ENCODE measurements at regions not wholly inside any gene's neighbourhood (a gene's known extent, or its start where the extent isn't known, plus 50 kb on each side); places are given as distances from the start of the nearest gene placed in this dataset.

DNA sequence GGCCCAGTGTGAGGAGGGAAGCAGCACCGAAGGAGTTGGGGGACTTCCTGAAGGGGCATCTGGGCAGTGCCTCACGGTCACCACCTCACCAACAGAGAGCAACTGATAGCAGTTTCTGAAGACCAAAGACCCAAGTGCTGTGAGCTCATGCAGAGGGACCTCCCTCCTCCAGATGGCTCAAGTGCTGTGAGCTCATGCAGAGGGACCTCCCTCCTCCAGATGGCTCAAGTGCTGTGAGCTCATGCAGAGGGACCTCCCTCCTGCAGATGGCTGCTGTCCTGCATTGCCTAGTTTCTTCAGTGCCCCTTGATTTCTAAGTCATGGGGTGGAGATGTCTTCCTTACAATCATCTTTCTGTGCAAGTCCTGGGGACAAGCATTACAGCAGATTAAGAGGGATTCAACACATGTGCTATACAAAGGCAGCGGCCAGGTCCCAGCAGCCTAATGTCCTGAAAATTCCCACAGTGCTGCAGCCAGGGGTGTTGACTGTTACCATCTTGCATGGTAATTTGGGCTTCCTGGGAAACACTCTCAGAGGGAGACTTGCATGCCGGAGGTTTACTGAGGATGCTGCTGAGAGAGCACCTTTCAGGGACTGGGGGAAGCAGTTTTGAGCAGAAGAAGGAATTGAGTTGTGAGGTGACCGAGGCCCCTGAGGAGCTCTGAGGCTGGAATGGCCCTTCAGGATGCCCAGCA is 409.3 kb downstream of the GALR1 start:
- no peak for DNase-seq (ENCODE audit: low read depth)

DNA sequence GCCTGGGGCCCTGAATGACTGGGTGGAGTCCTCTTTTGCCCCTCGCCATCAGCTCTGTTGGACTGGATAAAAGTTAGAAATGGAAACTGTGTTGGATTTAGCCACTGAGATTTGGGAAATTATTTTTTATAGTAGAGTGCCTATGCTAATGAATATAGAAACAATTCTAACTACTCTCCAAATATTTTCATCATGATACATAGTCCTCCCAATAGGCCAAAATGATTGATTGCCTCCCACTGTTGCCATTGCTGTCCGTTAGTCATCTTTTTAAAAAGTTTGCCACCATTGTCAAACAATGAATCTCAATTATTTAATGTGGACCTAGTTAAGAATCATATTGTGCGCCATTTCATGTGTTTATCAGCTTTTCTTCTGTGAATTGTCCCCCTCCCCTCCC is 417.0 kb downstream of the GALR1 start:
- DNase-seq (ENCODE audit: low read depth), result no peak

DNA sequence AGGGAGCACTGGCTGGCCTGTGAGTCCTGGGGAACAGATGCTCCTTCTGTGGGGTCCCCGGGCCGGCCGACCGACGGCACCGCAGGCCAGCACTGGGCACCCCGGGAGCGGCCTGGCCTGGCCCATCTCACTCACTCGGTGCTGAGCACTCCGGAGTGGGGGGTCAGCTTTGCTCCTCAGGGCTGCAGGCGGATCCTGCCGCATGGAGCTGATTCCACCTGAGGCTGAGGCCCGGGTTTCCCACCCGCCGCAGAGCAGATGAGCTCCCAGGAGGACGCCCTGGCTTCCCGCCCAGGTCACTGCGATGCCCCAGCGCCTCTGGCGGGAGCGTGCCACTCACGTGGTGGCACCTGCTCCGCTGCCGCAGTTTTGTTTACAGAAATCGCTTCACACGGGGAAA is 418.6 kb downstream of the GALR1 start:
- no peak for DNase-seq (ENCODE audit: low read depth)

DNA sequence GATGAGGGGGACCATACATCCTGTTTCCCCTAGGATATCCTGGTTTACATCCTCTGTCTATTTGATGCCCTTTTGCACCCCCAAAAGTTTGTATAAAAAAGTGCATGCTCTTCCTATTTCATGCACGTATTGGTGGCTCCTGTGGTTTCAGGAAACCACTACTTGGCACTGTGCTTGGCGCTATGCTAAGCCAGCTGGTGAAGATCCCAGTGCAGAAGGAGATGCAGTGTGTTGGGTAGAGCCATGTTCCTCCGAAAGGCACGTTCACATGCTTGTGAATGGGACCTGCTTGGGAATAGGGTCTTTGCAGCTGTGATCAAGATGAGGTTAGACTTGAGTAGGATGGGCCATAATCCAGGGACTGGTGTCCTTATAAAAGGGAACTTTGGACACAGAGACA is 419.7 kb downstream of the GALR1 start:
- DNase-seq (ENCODE audit: low read depth), result no peak

DNA sequence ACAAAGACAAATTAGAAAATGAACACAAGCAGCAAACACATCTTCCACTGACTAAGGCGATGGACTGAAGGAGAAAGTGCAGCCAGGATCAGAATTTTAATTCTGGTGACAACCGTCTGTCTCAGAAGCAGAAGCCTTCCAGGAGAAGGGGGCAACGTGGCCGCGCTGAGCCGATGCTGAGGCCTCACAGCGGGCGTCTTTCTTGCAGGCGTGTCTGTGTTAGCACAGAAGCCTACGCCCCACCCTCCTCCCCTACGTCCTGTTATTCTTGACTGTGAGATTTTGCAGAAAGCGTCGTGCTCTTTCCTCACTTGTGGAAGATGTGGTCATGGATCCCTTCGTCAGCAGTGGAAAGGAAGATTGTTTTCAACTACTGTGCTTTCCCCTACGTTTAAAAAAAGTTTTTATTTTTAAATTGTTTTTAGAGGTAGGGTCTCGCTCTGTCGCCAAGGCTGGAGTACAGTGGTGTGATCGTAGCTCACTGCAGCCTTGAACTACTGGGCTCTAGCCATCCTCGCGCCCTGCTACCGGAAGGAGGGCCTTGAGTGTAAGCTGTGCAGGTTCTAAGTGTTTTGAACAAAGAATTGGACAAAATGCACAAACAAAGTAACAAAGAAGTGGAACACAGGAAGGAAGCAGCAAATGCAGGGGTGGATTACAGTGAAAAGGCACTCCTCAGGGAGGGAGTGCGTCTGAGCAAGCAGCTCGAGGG is 422.0 kb downstream of the GALR1 start:
- no peak for DNase-seq (ENCODE audit: low read depth)

DNA sequence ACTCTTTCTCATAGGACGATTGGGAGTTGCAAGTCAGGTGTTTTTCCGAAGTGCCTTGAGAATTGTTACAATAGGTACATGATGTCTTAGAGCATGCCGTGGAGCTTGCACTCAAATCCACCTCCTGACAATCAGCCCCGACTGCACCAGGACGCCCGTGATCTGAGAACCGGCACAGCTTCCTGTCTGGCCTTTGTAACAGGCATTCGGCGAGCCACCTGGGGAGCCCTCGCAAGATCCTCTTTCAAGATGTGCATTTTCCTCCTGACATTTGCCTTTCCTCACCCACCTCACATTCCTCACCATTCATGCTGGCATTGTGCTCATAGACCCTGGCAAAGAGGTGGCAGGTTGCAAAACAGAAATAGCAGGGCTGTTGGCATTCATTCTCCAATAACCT is 427.3 kb downstream of the GALR1 start:
- no peak for DNase-seq (ENCODE audit: low read depth)

DNA sequence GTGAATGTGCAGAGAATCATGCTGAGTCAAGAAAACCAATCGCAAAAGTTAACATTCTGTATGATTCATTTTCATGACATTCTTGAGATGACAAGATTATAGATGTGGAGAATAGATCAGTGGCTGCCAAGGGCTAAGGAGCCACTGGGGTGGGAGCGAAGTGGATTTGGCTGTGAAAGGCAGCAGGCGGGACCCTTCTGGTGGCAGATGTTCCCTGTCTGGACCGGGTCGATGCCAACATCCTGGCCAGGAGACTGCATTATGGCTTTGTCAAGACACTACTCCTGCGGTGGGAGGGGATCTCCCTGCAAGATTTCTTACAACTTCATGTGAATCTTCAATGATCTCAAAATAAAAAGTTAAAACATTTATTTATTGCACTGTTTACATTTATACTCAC is 427.9 kb downstream of the GALR1 start:
- DNase-seq (ENCODE audit: low read depth), result no peak

DNA sequence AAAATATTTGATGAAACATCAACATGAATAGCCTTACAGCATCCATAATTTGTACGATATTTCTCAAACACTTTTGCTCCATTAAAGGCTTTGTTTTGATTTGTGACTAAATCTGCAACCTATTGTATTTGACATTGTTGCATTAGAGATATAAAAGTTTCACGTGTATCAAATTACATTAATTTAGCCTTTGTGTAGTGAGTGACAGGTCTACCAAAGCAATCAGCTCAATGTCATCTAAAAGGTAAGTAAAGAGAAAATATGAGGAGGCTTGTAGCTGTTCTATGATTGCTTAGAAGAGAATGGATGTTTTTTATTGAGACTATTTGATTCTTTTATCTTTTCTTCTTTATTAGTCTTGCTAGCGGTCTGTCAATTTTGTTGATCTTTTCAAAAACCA is 430.2 kb downstream of the GALR1 start:
- no peak for DNase-seq (ENCODE audit: low read depth)

DNA sequence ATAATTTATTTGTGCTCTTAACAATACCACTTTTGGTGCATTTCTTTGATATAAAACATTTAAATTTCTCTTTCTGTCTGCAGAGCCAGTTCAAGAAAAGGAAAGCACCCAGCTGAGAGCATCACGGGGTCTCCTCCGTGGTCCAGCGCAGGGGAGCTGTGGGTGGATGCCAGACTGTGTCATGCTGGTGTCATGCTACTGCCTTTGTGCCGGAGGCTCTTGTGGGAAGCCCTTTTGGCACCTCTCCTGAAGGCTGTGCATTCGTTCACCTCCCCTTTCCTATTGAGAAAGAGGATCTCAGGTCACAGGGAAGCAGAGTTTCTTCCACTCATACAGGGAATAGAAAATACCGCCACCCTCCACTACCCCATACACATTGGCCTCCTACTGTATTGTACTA is 450.4 kb downstream of the GALR1 start:
- DNase-seq (ENCODE audit: low read depth), result no peak

DNA sequence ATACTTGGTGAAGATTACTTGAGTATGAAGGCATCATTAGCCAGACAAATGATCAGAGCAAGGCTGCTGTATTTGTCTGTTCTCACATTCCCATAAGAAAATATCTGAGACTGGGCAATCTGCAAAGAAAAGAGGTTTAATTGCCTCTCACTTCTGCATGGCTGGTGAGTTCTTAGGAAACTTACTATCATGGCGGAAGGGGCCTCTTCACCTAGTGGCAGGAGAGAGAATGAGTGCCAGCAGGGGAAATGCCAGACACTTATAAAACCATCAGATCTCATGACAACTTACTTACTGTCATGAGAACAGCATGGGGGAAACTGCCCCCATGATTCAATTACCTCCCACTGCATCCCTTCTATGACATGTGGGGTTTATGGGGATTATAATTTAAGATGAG is 452.3 kb downstream of the GALR1 start:
- DNase-seq (ENCODE audit: low read depth), result no peak

DNA sequence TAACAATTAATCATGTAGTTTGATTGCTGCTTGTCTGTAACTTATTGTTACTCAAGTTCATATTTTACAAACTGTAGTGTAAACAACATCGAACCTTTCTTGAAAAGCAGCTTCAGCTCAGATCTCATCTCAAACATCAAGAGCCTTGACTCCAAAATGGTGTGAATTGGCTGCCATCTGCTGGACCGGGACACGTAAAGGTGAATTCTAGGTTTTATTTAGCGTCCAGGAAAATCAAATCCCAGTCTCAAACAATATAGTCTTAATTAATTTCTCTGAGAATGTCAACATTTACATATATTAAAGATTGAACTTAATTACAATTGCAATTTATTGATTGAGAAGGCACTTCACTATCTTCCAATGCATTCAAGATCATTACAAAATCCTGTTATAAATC is 453.0 kb downstream of the GALR1 start:
- no peak for DNase-seq (ENCODE audit: low read depth)

DNA sequence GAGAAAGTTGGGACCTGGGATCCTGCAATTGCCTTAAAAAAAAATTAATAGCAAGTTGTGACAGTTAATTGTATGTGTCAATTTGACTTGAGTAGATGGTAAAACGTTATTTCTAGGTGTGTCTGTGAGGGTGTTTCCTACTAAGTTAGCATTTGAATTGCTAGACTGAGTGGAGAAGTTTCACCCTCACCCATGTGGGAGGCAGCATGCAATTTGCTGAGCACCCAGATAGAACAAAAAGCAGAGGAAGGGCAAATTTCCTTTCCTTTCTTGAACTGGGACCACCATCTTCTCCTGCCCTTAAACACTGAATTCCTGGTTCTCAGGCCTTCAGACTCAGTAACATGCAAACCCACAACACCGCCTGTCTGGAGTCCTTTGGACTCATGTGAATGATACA is 455.7 kb downstream of the GALR1 start:
- DNase-seq (ENCODE audit: low read depth), result no peak

DNA sequence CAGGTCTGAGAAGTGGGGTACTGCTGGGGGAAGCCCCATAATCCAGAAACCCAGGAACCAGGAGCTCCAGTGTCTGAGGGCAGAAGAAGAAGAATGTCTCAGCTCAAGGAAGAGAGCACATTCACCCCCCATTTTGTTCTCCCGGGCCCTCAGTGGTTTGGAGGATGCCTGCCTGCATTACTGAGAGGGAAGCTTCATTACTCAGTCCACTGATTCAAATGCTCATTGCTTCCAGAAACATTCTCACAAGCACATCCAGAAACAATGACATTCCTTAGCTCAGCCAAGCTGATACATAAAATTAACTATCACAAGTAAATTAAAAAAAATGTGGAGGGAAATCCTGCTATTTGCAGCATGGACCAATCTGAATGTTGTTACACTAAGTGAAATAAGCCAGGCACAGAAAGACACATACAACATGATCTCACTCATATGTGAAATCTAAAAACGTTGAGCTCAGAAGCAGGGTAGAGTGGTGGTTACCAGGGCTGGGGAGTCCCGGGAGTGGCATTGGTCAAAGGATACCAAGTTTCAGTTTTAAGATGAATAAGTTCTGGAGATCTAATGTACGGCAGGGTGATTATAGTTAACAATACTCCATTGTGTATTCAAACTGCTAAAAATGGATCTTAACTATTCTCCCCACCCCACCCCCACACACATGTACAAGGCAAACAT is 459.3 kb downstream of the GALR1 start:
- no peak for DNase-seq (ENCODE audit: low read depth)

DNA sequence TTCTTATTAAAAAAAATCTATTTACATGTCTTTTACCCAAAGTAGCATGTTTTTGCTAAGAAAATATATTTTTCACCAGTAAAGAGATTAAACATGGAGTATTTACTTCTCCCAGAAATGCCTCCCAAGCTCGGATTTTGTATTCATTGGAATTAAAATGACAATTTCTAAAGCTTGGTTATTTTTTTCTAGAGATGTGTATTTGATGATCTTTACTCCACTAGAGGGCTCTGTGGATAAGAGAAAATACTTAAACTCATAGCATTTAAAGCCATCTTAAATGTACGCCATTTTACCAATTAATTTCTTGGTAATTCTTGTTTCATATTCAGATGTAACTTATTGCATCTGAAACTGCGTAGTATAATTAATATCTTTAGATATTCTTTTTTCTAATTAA is 461.4 kb downstream of the GALR1 start:
- no peak for DNase-seq (ENCODE audit: low read depth)

DNA sequence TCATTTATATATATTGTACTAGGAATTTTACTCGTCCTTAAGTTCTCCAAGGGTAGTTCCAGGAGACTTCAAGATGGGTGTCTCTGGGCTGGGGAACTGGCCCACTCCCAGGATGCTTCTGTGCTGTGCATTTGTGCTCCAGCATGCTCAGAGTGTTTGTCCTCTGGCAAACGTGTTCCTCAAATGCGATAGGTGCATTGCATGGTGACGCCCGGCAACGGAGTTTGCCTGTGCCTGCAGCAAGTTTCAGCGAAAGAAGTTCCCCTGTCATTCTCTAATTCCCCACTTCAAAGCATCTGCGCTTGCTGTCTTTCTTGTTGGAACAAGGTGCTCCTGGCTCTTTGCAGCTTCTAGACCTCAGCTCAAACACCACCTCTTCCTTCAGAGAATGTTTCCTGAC is 465.1 kb downstream of the GALR1 start:
- DNase-seq (ENCODE audit: low read depth), result no peak

DNA sequence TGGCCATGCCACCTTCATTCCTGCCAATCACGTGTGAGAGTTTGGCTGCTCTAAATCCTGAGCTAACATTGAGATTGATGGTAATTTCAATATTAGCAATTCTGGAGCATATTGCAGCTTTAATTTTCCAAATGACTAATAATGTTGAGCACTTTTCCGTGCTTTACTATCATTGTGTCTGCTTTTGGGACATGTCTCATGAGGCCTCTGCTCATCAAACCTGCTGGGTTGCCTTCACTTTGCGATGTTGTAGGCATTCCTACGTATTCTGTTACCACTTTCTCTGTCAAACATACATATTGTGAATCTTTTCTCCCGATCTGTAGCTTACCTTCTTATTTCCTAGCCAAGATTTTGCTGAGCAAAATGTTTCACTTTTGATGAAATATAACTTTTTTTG is 466.6 kb downstream of the GALR1 start:
- DNase-seq (ENCODE audit: low read depth), result no peak

DNA sequence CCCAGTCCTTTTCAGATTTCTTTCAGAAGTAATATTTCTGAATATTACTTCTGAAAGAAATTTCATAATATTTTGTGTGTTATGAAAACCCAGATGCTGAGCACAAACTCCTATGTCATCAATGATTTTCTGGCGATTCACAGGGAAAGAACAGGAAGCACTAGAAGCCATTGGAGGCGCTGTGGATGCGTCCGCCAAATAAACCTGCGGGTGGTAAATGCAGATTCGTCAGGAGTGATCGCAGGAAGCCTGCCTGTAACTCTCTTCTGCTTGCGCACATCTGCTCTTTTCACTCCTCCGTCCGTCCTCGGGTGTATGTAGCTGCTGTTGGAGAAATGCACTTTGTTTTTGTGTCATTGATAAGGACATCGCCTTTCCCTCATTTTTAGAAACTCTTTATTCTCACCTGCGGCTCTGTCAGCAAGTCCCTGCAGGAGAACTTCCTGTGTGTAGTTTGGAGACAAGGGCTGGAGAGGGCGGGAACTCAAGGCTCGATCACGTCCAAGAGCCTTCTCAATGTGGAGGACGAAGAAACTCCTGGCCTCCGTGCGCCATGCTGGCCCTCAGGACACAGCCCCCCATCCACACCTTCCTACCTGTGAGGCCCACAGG is 483.8 kb downstream of the GALR1 start:
- no peak for DNase-seq (ENCODE audit: low read depth)

DNA sequence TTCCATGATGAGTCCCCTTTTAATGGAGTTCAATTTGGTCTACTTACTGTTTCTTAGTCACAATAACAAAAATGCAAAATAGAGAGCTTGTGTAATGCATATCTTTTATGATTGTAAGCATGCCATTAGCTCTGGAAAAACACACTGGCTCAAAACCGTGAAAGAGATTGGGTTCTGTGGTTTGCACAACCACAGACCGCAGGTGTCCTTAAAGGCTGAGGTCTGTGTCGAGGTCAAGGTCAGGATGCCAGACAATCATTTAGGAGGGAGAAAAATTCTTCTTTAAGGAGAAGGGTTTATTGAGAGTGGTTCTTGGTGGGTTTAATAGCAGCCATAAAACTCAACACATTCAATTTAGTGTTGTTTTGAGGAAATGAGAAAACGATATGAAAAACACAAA is 487.2 kb downstream of the GALR1 start:
- DNase-seq (ENCODE audit: low read depth), result no peak

DNA sequence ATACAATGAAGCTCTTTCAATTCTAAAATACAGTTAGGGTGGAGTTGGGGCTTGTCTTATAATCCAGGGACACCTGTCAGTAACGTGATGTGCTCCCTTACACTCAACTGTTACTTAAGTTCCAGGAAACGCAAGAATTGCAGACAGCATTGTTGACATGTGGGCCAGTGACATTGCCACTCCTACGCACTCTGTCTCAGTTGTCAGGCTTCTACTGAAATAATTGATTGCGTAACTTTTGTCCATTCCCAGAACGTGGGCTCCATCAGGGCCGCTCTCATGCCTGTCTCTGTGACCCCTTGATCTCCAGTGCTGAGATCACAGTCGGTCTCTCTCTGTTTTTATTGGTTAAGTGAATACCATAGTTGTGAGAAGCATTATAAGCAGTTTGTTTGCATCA is 487.8 kb downstream of the GALR1 start:
- DNase-seq (ENCODE audit: low read depth), result no peak

DNA sequence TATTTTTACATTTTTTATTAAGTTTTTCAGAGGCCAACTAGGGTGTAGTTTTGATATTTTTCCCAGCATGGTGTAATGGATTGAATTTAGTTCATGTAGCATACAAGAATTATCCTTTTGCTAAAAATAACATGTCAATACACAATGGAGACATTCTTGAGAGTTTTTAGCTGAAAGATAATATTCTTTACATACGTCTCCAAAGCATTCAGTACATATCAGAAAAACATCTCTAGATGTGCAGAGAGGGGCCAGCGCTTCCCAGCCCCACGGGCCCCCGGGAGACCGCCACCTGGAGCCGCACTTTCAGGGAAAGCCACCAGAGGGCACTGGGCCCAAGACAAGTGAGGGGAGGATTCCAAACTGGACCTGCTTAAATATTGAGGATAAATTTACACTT is 499.4 kb downstream of the GALR1 start:
- no peak for DNase-seq (ENCODE audit: low read depth)

DNA sequence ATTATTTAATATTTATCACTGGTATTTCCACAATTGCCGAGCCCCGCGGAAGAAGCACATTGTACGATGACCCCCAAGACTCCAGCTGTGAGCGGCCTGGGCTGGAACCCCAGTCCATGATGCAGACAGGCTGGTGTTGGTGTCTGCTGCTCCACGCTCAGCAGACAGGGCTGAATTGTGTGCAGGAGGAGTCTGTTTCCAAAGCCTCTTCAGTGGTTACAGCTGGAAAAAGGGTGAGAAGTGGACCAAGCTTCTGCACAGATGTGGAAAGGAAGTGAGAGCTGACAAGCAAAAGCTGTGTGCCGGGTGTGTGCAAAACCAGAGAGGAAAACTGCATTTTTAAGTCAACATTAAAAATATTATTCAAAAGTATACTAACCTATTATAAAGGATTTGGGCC is 500.4 kb downstream of the GALR1 start:
- DNase-seq (ENCODE audit: low read depth), result no peak

DNA sequence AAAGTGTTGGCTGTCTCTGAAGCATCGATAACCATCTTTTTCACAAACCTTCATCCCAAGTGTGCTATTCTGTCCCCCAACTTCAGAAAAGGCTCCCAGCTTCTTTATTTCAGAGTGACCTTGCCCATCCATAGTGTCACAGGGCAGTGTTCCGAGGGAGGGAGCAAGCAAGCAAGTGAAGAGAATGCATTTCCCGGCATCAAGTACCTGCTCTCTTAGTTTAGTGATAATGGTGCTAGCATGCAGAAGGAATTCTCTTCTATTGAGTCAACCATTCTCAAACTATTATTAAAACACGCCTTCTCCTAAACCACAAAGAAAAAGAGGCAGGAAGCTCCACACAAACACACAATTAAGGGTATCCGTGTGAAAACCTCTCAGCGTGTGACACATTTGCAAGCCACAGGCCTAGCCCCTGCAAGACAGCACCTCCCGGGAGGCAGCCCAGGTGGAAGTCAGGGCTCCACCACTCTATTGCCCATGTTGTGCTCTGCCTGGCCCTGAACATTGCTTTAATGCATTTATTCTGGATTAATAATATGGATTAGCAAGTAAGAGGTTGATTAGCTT is 504.9 kb downstream of the GALR1 start:
- no peak for DNase-seq (ENCODE audit: low read depth)

DNA sequence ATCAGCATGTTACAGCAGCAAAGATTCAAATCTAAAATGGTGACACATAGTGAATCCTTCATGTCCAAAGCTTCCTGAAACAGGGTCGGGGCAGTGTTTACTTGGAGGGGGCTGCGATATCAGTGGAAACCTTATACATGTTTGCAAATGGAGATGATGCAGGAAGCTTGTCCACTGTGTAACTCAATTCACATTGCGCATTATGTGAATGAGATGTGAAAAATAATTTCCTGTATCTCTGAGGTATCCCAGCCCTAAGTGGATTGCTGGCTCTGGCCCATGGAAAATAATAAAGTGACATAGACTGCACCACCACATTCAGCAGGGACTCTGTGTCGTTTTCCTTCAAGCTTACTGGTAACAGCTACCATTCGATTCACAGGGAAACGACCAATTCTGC is 505.5 kb downstream of the GALR1 start:
- no peak for DNase-seq (ENCODE audit: low read depth)
